Fibroblast of skin of right biceps (primary cell): ENCODE measurements at regions not wholly inside any gene's neighbourhood (a gene's known extent, or its start where the extent isn't known, plus 50 kb on each side); places are given as distances from the start of the nearest gene placed in this dataset.
"Not testable (repeated sequence)": the region's sequence is repeated elsewhere in the genome, so short reads cannot be mapped to it uniquely, and the experiment has no call there.

ENCODE experiments used
- DNase-seq: peaks from one replicate; pipeline ENCODE4 v3.0.0-alpha.2; 2013

DNA sequence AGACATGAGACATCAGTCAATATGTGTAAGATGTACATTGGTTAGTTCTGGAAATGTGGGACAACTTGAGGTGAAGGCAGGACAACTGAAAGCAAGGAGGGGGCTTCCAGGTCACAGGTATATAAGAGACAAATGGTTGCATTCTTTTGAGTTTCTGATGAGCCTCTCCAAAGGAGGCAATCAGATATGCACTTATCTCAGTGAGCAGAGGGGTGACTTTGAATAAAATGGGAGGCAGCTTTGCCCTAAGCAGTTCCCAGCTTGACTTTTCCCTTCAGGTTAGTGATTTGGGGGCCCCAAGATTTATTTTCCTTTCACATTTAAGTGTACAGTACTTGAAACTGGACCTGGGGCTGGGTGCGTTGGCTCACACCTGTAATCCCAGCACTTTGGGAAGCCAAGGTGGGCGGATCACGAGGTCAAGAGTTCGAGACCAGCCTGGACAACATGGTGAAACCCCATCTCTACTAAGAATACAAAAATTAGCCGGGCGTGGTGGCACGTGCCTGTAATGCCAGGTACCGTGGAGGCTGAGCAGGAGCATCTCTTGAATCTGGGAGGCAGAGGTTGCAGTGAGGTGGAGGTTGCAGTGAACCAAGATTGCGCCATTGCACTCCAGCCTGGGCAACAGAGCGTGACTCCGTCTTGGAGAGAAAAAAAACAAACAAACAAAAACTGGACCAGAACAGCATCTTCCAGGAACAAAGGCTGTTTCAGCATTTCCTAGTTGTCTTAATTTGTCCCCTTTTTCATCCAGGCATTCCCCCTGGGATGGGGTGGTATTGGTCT, 130.9 kb upstream of the ZNF746 start:
- not testable (repeated sequence) for DNase-seq

DNA sequence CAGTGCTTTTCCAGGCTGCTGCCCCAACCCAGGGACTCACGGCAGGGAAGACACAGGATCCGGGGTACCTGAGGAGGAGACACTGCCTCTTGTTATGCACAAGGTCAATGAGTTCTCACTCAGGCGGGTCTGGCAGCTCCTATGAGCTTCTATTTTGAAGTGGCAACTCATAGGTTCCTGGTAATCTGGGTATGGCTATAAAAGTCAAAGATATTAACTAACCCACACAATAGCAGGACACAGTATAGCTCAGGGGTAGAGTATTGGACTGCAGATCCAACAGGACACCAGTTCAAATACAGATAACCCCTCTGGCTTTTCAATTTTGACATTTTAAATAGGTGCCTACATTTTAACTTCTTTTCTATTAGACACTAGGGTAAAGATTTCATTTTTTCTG, 130.3 kb upstream of the ZNF746 start:
- DNase-seq, result no peak

DNA sequence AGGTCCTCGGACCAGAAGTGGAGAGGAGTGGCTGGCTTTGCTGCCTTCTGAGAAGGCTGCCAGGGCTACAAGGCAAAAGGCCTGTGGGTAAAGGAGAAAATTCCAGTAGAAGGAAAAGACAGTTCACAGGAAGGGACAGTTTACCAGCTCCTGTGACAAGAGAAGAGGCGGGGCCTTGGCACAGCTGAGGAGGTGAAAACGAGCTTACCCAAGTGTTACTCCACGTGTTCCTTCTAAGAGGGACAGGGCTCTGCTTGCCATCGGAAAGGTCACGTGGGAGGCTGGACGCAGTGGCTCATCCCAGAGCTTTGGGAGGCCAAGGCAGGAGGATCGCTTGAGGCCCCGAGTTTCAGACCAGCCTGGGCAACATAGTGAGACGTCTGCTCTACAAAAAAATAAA, 129.4 kb upstream of the ZNF746 start:
- no peak for DNase-seq

DNA sequence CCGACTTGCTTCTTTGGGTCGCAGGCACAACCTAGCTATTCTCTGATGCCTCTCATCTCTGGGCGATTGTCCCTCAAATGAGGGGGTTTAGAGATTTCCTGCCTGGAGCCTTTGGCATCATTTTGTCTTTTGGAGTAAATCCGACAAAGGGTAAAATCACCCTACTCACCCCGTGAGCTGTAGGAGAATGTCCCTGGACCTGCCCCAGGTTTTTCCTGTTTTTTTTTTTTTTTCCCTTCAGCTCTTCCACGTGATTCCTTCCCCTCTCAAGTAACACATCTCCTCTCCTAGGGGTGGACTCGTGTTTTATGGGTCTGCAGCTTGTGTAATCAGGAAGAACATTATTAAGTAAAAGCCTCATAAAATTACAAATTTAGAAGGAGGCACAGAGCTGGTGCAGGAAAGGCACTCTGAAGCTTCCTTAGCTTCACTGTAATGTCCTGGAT, 128.4 kb upstream of the ZNF746 start:
- no peak for DNase-seq

DNA sequence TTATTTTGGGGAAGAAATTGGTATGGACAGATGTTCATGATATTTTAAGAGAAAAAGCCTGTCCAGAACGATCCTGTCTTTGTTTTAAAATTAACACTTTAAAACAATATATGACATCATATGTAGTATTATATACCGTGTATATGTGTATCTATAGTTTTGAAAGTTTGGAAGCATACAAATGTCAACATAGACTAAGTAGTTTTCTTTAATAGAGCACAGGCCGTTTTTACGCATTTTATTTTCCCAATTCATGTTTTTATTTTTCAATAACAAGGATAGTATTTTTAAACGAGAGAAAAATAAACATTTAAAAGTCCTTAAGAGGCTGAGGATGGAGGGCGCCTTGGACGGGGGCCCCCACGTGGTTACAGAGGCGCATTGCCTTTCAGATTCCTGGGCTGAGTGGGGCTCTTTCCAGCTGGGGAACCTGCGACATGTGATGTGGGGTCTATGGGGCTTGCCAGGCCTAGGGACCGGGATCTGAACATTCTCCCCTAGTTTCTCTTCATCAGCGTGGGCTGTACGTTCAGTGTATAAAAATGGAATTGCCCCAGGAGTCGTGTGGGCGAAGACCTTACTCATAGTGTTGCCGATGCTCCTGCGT, 127.8 kb upstream of the ZNF746 start:
- DNase-seq, result peak; percentile 62

DNA sequence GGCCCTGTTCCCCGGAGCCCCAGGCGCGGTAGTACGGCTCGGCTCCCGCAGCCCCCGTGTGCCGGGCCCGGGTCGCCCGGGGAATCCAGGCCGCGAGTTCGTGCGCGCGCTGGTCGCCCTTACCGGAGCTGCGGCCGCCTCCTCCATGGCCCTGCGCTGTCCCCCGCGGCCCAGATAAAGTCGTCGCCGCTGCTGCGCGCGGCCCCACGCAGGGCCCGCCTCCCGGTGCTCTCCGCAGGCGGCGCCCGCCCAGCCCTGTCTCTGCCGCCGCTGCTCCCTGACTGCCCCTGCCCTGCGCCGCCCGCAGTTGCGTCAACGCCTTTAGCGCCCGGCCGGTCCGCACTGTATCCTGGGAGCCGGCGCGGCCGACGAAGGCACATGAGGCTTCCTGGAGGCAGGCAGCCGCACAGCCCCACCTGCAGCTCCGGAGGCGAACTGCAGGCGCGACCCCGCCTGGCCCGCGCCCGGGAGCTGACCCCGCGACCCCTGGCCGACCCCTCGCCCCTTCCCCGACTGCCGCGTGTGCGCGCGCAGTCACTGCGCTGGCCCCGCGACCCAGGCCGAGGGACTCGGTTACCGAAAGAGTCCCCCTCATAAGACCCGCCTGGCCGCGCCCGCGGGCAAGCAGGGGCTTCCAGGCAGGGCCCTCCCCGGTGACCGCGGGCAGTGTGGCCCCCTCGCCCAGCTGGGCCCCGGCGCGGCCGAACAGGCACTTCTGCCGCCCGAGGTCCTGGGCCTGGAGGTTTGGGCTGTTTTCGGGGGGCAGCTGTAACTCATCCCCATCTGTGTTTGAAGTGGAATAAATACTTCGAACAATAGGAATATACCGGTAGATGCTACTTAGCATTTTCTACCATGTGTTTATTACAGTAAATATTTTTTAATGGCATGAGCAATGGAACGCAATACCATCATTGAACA, 127.1 kb upstream of the ZNF746 start:
- peak; percentile 94 for DNase-seq

DNA sequence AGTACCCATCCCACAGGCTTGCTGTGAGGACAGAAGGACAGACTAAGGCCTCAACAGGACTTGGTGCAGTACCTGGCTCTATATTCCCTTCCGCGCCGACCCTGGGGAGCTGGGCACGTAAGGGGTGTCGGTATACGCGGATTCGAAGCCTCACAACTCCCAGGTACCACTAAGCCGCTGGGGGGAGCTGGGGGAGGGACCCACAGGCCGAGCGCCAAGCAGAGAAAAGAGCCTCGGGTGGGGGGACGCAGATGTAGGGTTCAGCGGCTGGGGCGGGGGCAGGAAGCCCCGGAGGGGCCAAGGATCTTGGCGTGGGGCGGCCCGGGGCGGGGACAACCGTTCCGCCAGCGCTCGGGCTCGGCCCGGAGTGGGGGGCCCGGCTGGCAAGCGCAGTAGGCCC, 126.4 kb upstream of the ZNF746 start:
- DNase-seq, result peak; percentile 22

DNA sequence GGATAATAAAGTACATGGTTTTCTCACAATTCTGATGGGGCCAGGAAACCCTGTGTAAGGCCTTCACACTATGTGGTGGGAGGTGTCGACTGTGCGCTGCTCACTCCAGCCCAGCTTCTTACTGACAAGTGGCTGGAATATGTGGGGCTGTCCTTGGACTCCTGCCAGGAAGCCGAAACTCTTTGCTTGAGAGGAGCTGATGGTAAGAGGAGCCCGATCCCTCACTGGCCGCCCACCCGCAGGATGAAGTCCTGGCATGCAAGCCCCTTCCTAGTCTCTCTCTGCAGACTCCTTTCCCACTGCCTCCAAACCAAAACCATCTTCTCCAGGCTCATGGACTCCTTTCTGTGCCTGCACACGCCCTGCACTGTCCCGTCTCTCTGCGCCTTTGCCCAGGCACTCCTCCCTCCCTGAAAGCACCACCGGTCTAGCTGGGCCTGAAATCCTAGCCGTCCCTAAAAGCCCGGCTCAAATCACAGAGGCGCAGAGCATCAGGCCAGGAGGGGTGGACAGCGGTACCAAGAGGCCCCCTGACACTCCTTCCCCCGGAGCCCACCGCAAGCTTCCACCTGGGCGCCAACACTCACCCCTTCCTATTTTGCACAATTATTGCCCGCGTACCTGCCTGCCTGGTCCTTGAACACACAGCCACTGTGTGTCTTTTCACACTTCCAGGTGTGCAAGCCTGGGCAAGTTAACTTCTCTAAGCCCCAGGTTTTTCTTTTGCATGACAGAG, 125.8 kb upstream of the ZNF746 start:
- DNase-seq, result peak; percentile 75

DNA sequence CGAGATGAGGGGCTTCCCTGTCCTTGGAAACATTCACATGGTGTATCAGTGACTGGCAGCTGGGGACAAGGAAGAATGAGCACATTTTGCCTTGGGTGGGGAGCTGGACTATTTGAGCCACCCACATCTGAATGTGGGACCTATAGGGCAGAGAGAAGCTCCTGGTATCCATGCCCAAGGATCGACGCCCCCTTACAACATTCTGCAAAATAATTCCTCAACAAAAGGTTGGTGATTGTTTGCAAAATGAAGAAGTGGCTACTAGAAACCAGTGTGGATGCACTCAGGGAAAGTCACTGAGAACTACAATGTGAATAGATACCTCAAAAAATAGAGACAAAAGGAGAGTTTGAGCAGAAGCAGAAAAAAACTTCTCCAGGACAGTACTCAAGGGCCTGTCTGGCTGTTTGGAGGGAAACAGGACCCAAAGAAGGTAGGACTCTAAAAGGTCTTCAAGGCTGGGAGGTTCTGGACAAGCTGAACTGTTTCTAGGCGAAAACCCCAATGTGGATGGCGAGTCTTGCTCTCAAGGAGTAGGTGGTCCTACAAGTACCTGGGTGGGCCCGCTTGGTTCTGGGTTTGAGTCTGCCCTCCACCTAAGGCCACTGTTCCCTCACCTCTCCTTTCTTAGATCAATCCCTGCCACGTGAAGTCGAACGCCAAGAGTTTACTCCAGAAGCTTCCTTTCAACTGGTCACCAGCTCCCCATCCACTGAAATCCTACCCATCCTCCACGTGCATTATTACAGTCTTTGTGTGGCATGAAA, 125.0 kb upstream of the ZNF746 start:
- no peak for DNase-seq

DNA sequence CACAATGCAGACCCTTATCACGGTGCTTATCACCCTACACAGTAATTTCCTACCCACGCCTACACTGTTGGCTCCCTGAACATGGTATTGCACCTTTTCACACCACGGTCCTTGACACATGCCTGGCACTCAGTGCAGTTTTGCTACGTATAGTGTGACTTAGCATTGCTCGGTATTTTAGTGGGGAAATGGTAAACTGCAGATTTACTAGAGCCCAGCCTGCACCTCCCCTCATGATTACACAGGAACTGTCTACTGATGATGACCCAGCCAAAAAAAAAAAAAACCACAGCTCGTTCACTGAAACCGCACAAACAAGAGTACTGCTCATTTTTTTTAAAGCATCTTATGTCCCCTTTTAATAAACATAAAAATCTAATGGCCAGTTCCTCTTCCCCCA, 124.2 kb upstream of the ZNF746 start:
- DNase-seq, result no peak

DNA sequence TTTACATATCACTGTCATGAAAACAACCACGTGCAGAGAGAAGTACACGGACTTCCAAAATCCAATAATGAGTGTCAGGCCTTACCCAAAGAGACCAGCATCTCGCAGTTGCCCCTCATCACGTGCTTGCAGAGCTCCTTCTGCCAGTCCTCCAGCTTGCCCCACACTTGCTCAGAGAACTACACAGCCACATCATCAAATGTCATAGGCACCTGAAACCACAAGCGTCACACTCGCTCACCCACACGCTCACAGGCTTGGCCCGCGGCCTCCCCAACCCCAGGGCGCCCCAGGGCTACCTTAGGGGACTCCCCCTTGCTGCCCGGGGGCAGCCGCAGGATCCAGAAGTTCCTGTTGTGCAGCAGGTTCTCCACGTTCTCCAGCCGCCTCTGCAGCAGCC, 123.4 kb upstream of the ZNF746 start:
- DNase-seq, result no peak

DNA sequence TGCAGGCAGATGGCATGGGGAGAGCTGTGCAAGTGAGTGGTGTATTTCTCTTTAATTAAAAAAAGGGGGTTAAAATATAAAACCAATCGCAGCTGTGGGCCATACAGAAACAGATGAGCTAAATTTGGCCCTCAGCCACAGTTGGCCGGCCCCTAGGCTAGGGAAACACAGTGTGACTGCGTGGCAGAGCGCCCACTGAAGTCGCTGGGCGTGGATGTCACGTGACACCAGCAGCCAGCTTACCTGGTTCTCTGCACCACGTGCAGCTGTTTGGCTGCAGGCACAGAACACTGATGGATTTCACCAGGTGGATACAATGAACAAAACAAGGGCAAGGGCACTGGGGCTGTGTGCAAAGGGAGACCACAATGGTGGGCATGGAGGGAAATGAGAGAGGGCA, 119.3 kb upstream of the ZNF746 start:
- no peak for DNase-seq

DNA sequence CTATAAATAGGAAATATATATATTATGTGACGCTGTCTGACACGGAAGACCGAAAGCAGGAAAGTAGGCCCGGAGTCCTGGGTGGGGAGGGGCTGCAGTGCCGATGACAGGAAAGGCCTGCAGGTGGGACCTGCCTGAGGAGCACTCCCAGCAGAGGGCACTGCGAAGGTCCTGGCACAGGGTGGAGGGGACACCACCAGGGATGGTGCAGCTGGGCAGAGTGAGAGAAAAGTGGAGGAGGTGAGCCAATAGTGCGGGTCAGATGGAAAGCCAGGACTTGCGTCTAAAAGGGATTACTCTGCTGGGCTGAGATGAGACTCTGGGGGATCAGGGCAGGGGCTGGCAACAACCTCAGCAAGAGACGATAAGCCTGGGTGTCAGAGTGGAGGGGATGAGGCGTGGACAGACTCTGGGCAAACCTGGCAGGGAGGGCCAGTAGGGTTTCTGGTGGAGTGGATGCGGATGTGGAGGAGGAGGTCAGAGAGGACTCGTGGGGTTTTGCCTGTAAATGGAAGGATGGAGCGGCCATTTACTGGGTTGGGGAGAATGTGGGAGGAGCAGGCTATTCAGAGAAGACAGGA, 118.2 kb upstream of the ZNF746 start:
- no peak for DNase-seq

DNA sequence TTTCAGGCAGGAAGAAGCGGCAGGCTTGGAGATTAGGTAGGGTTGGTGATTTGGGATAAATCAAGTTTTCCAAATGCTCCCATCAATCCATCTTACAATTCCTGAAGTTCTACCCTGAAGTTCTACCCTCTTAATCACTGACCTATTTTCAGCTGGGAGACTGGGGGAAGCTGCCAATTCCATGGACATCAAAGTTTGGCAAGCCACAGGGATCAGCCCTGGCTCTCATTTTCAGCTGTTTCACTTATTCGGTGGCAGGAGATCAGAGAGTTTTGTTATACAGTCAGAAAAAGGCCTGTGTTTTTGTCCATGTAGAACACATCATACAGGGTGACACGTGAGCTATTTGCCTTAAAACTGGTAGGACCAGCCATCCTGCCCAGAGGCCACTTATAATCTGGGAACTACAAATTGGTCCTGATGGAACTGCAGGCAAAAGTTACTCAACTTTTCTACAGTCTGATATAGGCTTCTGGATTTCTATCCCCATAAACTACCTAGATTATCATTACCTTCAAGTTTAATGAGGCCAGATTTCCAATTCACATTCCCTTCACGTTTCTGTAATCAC, 112.9 kb upstream of the ZNF746 start:
- no peak for DNase-seq

DNA sequence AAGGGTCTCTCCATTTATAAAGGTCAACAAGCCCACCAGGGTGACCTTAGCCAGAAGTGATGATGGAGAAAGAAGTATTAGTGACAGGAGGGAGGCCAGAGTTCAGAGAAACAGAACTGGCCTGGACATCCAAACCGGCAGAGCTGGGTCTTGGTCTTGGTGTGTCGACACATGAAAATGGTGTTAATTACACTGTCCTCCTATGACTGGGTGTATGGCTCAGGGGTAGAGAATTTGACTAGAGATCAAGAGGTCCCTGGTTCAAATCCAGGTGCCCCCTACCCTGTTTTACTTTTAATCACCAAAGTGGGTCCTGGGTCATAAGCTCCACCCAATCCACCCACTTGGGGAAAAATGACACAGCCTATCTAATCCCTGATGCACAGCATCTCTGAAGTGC, 110.6 kb upstream of the ZNF746 start:
- no peak for DNase-seq

DNA sequence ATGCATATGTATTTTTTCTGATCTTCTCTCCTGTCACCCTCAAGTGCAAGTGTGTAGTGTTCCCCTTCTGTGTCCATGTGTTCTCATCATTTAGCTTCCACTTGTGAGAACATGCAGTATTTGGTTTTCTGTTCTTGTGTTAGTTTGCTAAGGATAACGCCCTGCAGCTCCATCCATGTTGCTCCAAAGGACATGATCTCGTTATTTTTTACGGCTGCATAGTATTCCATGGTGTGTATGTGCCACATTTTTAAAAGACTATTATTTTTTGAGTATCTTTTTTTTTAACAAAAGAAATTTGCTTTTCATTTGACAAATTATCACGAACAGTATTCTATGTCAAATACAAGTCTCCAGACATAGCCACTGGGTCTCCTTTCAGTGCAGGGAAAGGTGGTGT, 110.1 kb upstream of the ZNF746 start:
- DNase-seq, result no peak

DNA sequence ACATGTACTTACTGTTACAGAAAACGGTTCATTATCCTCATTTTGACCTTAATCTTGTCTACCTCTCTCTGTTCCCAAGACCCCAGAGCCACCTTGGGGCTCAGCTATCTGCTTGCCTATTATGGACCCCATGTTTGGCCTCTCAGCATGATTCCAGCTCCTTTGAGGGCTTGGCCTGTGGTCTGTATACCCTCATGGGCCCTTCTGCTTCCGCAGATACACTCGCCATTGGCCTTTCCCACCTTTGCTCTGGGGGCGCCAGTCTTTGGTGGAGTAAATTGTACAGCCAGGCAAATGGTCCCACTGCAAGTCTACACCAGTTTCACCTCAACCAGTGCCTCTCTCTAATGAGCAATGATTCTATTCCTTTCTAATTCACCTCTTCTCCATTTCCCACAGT, 109.2 kb upstream of the ZNF746 start:
- no peak for DNase-seq

DNA sequence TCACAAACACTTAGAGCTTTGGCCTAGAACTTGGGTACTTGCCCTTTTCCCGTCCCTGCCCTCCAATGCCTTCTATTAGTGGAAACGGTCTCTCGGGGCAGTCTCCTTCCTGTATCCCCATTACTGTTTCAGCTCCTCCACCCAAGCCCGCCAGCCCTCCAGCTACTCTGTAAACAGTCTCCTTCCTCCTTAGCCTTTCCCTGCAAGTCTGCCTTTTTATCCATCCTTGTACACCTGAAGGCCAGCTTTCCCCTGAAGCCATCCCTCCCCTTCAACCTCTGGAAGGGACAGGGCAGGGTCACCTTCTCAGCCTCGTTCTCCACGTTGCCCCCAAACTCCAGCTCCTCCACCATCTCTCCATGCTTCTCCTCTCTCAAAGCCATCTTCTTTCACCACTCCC, 108.1 kb upstream of the ZNF746 start:
- DNase-seq, result no peak

DNA sequence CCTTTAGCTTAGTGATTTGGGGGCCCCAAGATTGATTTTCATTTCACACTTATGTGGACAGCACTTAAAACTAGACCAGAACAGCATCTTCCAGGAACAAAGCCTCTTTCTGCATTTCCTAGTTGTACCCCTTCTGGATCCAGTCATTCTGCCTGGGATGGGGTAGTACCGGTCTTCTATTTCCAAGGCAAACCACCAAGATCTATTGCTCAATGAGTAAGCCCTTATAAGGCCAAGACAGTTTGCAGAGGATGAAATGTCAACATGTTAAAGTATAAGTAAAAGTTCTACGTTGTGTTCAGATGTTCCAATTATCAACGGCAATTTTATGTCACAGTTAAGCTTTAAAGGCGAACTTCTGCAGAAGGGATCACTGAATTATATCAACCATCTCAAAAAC, 106.9 kb upstream of the ZNF746 start:
- DNase-seq, result no peak

DNA sequence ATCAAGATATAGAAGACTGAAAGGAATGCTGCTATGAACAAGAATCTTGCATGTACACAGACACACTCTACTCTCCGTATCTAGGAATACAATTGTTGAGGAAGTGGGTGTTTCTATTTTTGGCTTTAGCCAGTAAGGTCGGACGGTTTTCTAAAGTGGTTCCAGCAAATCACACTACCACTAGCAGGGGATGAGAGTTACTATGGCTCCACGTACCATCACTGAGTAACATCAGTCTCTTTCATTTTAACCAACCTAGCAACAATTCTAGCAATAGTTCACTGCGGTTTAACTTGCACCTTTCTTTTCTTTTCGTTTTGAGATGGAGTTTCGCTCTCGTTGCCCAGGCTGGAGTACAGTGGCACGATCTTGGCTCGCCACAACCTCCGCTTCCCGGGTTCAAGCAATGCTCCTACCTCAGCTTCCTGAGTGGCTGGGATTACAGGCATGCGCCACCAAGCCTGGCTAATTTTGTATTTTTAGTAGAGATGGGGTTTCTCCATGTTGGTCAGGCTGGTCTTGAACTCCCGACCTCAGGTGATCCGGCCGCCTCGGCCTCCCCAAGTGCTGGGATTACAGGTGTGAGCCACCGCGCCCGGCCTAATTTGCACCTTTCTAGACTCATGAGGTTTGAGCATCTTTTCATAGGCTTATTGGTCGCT, 103.2 kb upstream of the ZNF746 start:
- not testable (repeated sequence) for DNase-seq
